ENCODE measurements at regions not wholly inside any gene's neighbourhood (a gene's known extent, or its start where the extent isn't known, plus 50 kb on each side); places are given as distances from the start of the nearest gene placed in this dataset.

GRCh38 chr2:66279024-66279423 lies 155.9 kb upstream of the MEIS1 start:
- TF ChIP-seq CTCF (IDR thresholded peaks at IDR 0.05) (no peak), EP300 (IDR thresholded peaks at IDR 0.05; ENCODE audit: low read depth) (no peak), POLR2AphosphoS5 (IDR thresholded peaks at IDR 0.05) (no peak), POLR2A (IDR thresholded peaks at IDR 0.05) (no peak)
